ENCODE measurements at regions not wholly inside any gene's neighbourhood (a gene's known extent, or its start where the extent isn't known, plus 50 kb on each side); places are given as distances from the start of the nearest gene placed in this dataset.

DNA sequence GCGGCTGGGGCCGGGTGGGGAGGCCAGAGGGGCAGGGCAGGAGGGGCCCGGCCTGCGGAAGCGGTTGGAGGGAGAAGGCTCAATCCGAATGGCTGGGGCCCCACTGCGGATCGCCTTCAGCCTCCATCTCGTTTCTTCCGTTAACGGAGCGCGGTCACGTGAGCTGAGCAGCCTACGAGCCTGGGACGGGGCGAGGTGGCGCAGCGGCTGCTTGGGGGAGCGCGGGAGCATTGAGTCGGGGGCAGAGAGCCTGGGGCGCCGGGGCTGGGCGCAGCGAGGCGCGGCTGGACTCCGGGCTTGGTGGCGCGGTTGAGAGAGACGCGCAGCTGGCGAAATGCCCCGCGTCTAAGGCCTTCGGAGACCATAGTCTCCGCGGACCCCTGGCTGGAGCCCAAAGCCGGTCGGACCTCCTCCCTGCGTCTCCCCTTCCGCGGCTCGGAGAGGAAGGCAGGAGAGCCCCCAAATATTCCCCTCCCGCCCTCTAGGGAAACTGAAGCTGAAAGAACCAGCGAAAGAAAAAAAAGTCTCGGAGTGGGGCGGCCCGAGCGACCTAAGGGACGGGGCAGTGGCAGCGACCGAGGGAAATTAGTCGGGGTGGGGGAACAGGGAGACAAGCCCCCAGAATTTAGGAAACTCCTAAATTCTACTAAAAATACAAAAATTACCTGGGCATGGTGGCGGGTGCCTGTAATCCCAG is 94.7 kb upstream of the PLEKHM1 start (continued):
- TF ChIP-seq BCL3 (CRISPR knock-in tag; IDR thresholded peaks at IDR 0.05) (peak; percentile 13; the same call in 1 of the 2 replicates), XRCC5 (optimal IDR thresholded peaks at IDR 0.05; ENCODE audit: low read length) (peak; percentile 24), MED1 (CRISPR knock-in tag; IDR thresholded peaks at IDR 0.05) (peak; percentile 49), HNRNPK (IDR thresholded peaks at IDR 0.05; ENCODE audit: low read depth, low read length, poor library complexity, severe bottlenecking) (peak; percentile 12), ZNF720 (CRISPR knock-in tag; IDR thresholded peaks at IDR 0.05) (0 out of 2 replicates have a peak, but pooled peaks have one; percentile 62), TEAD2 (CRISPR knock-in tag; IDR thresholded peaks at IDR 0.05) (0 out of 2 replicates have a peak, but pooled peaks have one; percentile 24), SAP130 (CRISPR knock-in tag; IDR thresholded peaks at IDR 0.05; ENCODE audit: low read depth) (peak; percentile 75), DMAP1 (CRISPR knock-in tag; IDR thresholded peaks at IDR 0.05) (peak; percentile 57), FOXC1 (CRISPR knock-in tag; IDR thresholded peaks at IDR 0.05; ENCODE audit: borderline replicate concordance) (peak; percentile 76; the same call in 1 of the 2 replicates), PHF20 (CRISPR knock-in tag; IDR thresholded peaks at IDR 0.05) (peak; percentile 45), ELF3 (CRISPR knock-in tag; IDR thresholded peaks at IDR 0.05) (peak; percentile 61), AHR (CRISPR knock-in tag; IDR thresholded peaks at IDR 0.05) (0 out of 2 replicates have a peak, but pooled peaks have one; percentile 71), ZNF446 (CRISPR knock-in tag; IDR thresholded peaks at IDR 0.05) (0 out of 2 replicates have a peak, but pooled peaks have one; percentile 34), HDAC1 (CRISPR knock-in tag; IDR thresholded peaks at IDR 0.05) (peak; percentile 57), ZNF160 (CRISPR knock-in tag; IDR thresholded peaks at IDR 0.05) (peak; percentile 79; the same call in 1 of the 2 replicates), ZNF281 (CRISPR knock-in tag; IDR thresholded peaks at IDR 0.05; ENCODE audit: borderline replicate concordance) (peak; percentile 34; the same call in 1 of the 2 replicates), ZNF740 (CRISPR knock-in tag; IDR thresholded peaks at IDR 0.05) (peak; percentile 70; the same call in 1 of the 2 replicates), IKZF4 (CRISPR knock-in tag; IDR thresholded peaks at IDR 0.05; ENCODE audit: borderline replicate concordance, low read depth, not compliant biosample characterization) (peak; percentile 40), MYC (CRISPR knock-in tag; IDR thresholded peaks at IDR 0.05; ENCODE audit: borderline replicate concordance) (peak; percentile 73; the same call in 1 of the 2 replicates), SOX5 (CRISPR knock-in tag; IDR thresholded peaks at IDR 0.05; ENCODE audit: borderline replicate concordance) (peak; percentile 13; the same call in 1 of the 2 replicates), ZSCAN29 (CRISPR knock-in tag; conservative IDR thresholded peaks at IDR 0.05) (peak; percentile 61; the same call in 1 of the 2 replicates)
- TF ChIP-seq, protein P1, sequence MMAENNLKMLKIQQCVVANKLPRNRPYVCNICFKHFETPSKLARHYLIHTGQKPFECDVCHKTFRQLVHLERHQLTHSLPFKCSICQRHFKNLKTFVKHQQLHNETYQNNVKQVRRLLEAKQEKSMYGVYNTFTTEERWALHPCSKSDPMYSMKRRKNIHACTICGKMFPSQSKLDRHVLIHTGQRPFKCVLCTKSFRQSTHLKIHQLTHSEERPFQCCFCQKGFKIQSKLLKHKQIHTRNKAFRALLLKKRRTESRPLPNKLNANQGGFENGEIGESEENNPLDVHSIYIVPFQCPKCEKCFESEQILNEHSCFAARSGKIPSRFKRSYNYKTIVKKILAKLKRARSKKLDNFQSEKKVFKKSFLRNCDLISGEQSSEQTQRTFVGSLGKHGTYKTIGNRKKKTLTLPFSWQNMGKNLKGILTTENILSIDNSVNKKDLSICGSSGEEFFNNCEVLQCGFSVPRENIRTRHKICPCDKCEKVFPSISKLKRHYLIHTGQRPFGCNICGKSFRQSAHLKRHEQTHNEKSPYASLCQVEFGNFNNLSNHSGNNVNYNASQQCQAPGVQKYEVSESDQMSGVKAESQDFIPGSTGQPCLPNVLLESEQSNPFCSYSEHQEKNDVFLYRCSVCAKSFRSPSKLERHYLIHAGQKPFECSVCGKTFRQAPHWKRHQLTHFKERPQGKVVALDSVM (CRISPR knock-in tag; IDR thresholded peaks at IDR 0.05): peak; percentile 37; the same call in 1 of the 2 replicates
- TF ChIP-seq, protein P2, sequence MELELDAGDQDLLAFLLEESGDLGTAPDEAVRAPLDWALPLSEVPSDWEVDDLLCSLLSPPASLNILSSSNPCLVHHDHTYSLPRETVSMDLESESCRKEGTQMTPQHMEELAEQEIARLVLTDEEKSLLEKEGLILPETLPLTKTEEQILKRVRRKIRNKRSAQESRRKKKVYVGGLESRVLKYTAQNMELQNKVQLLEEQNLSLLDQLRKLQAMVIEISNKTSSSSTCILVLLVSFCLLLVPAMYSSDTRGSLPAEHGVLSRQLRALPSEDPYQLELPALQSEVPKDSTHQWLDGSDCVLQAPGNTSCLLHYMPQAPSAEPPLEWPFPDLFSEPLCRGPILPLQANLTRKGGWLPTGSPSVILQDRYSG (CRISPR knock-in tag; IDR thresholded peaks at IDR 0.05): peak; percentile 52
